ENCODE measurements at regions not wholly inside any gene's neighbourhood (a gene's known extent, or its start where the extent isn't known, plus 50 kb on each side); places are given as distances from the start of the nearest gene placed in this dataset.

DNA sequence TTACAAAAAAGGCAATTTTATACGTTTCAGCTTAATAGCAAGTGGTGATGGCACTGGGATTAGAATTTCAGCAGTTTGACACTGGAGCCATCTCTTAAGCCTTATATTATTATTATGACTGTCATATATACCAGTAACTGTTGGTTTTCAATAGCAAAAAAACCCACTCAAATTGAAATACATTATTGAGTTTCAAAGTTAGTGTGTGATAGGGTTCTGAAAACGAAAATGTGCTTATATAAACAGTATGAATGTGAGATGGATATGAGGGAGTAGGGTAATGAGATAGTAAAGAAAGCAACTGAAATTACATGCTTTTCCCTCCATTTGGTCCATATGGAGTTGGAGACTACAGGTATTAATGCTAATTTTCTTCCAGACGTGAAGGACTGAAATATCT is 68.6 kb upstream of the ACTBL2 start:
- no peak overlapping the region for H3K27ac ChIP-seq (ENCODE audit: low read depth, low read length)
- H3K36me3 ChIP-seq (ENCODE audit: control insufficient read depth in 5 of 5, insufficient read depth in 5 of 5, low read length in 5 of 5): no peaks in the 10 kb centered on the region

GRCh38 chr5:57550132-57550531 is 67.5 kb upstream of the ACTBL2 start:
- H3K4me1 ChIP-seq (ENCODE audit: control insufficient read depth in 5 of 5, insufficient read depth in 5 of 5, low read length in 5 of 5): no peaks in the 10 kb centered on the region
- no peaks in the 10 kb centered on the region for H3K36me3 ChIP-seq (ENCODE audit: control insufficient read depth in 5 of 5, insufficient read depth in 5 of 5, low read length in 5 of 5)
- no peak overlapping the region for H3K4me3 ChIP-seq (ENCODE audit: low read depth in 1 of 5, low read length in 5 of 5)
- peaks cover 0 to 5% (median 0%) of the 10 kb centered on the region in 5 donors for H3K9me3 ChIP-seq (ENCODE audit: control insufficient read depth in 5 of 5, low read length in 5 of 5)
- no peak overlapping the region for H3K9ac ChIP-seq (ENCODE audit: low read length in 5 of 5)
- no peaks in the 10 kb centered on the region for H3K27me3 ChIP-seq (ENCODE audit: control insufficient read depth in 5 of 5, insufficient read depth in 4 of 5, low read length in 5 of 5)
- no peak overlapping the region for H3K27ac ChIP-seq (ENCODE audit: low read depth, low read length)

More for the DNA sequence above, 68.6 kb upstream of the ACTBL2 start:
- Histone ChIP-seq H3K9ac (ENCODE audit: low read length in 5 of 5) (no peak overlapping the region), H3K4me3 (ENCODE audit: low read depth in 1 of 5, low read length in 5 of 5) (no peak overlapping the region), H3K9me3 (ENCODE audit: control insufficient read depth in 5 of 5, low read length in 5 of 5) (peaks cover 0 to 5% (median 0%) of the 10 kb centered on the region in 5 donors), H3K27me3 (ENCODE audit: control insufficient read depth in 5 of 5, insufficient read depth in 4 of 5, low read length in 5 of 5) (no peaks in the 10 kb centered on the region), H3K4me1 (ENCODE audit: control insufficient read depth in 5 of 5, insufficient read depth in 5 of 5, low read length in 5 of 5) (no peaks in the 10 kb centered on the region)

DNA sequence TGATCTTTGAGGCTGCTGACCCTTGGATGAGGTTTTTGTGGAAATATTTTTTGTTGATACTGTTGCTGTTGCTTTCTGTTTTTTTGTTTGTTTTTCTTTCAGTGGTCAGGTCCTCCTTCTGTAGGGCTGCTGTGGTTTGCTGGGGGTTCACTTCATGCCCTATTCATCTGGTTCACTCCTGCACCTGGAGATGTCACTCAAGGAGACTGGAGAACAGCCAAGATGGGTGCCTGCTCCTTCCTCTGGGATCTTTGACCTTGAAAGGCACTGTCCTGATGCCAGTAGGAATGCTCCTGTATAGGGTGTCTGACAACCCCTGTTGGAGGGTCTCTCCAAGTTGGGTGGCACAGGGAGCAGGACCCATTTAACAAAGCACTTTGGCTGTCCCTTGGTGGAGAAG is 67.0 kb upstream of the ACTBL2 start:
- Histone ChIP-seq H3K4me1 (ENCODE audit: control insufficient read depth in 5 of 5, insufficient read depth in 5 of 5, low read length in 5 of 5) (no peaks in the 10 kb centered on the region), H3K9me3 (ENCODE audit: control insufficient read depth in 5 of 5, low read length in 5 of 5) (no peaks in the 10 kb centered on the region), H3K27me3 (ENCODE audit: control insufficient read depth in 5 of 5, insufficient read depth in 4 of 5, low read length in 5 of 5) (no peaks in the 10 kb centered on the region), H3K9ac (ENCODE audit: low read length in 5 of 5) (no peak overlapping the region), H3K27ac (ENCODE audit: low read depth, low read length) (no peak overlapping the region), H3K4me3 (ENCODE audit: low read depth in 1 of 5, low read length in 5 of 5) (no peak overlapping the region), H3K36me3 (ENCODE audit: control insufficient read depth in 5 of 5, insufficient read depth in 5 of 5, low read length in 5 of 5) (no peaks in the 10 kb centered on the region)

GRCh38 chr5:57540823-57541222 is 58.2 kb upstream of the ACTBL2 start:
- Histone ChIP-seq H3K36me3 (ENCODE audit: control insufficient read depth in 5 of 5, insufficient read depth in 5 of 5, low read length in 5 of 5) (no peaks in the 10 kb centered on the region), H3K4me1 (ENCODE audit: control insufficient read depth in 5 of 5, insufficient read depth in 5 of 5, low read length in 5 of 5) (peaks cover 0 to 2% (median 0%) of the 10 kb centered on the region in 5 donors), H3K27ac (ENCODE audit: low read depth, low read length) (no peak overlapping the region), H3K9ac (ENCODE audit: low read length in 5 of 5) (no peak overlapping the region), H3K4me3 (ENCODE audit: low read depth in 1 of 5, low read length in 5 of 5) (no peak overlapping the region), H3K27me3 (ENCODE audit: control insufficient read depth in 5 of 5, insufficient read depth in 4 of 5, low read length in 5 of 5) (no peaks in the 10 kb centered on the region), H3K9me3 (ENCODE audit: control insufficient read depth in 5 of 5, low read length in 5 of 5) (no peaks in the 10 kb centered on the region)

DNA sequence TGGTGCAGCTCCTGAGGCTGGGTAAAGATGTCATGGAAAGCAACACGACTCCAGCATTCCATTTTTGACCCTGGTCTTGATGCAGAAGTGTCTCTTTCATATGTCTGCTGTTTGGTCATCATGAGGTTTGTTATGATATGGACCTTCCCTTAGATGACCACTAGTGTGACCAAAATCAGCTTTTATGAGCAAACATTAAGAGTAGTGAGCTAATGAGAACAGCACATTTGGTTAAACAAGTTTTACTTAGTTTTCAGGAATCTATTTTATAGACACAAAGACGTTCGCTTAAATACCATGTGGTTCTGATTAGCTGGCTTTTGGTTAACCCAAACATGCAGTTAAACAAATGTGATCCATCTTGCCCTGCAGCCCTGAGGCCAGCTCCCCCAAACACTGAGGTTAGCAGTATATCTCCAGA is 56.7 kb upstream of the ACTBL2 start:
- H3K9ac ChIP-seq (ENCODE audit: low read length in 5 of 5): no peak overlapping the region

DNA sequence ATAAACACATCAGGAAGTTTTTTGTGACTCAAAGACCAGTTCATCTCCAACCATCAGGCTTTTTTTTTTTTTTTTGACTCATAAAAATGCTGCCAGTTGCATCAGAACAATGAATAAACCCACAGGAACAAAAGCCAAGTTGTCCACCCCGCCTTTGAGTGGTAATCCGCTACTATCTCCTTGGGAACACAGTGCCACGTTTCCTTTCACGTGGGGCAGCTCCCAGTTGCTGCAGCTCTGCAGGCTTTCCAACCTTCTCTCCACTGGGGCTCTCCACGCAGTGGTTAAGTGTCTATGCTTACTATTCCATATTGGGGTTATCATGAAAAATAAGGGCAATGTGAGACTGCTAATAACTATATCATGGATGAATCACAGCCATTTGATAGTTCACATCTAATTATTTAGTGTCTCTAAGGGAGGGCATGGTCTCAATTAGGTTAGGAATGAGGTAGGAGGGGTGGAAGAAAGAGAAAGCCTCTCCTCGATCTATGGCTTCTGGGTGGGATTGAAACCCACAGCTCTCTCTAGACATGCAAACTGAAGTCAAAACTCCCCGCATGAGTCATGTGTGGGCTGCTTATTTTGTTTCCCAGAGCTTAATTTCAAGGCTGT is 55.8 kb upstream of the ACTBL2 start:
- no peak overlapping the region for H3K9ac ChIP-seq (ENCODE audit: low read length in 5 of 5)
- H3K36me3 ChIP-seq (ENCODE audit: control insufficient read depth in 5 of 5, insufficient read depth in 5 of 5, low read length in 5 of 5): no peaks in the 10 kb centered on the region
- H3K27me3 ChIP-seq (ENCODE audit: control insufficient read depth in 5 of 5, insufficient read depth in 4 of 5, low read length in 5 of 5): no peaks in the 10 kb centered on the region
- H3K4me1 ChIP-seq (ENCODE audit: control insufficient read depth in 5 of 5, insufficient read depth in 5 of 5, low read length in 5 of 5): peaks cover 0 to 2% (median 0%) of the 10 kb centered on the region in 5 donors
- H3K9me3 ChIP-seq (ENCODE audit: control insufficient read depth in 5 of 5, low read length in 5 of 5): no peaks in the 10 kb centered on the region
- no peak overlapping the region for H3K27ac ChIP-seq (ENCODE audit: low read depth, low read length)
- no peak overlapping the region for H3K4me3 ChIP-seq (ENCODE audit: low read depth in 1 of 5, low read length in 5 of 5)

More for the DNA sequence above, 56.7 kb upstream of the ACTBL2 start:
- H3K27ac ChIP-seq (ENCODE audit: low read depth, low read length): no peak overlapping the region
- no peaks in the 10 kb centered on the region for H3K9me3 ChIP-seq (ENCODE audit: control insufficient read depth in 5 of 5, low read length in 5 of 5)
- peaks cover 0 to 2% (median 0%) of the 10 kb centered on the region in 5 donors for H3K4me1 ChIP-seq (ENCODE audit: control insufficient read depth in 5 of 5, insufficient read depth in 5 of 5, low read length in 5 of 5)
- H3K36me3 ChIP-seq (ENCODE audit: control insufficient read depth in 5 of 5, insufficient read depth in 5 of 5, low read length in 5 of 5): no peaks in the 10 kb centered on the region
- no peaks in the 10 kb centered on the region for H3K27me3 ChIP-seq (ENCODE audit: control insufficient read depth in 5 of 5, insufficient read depth in 4 of 5, low read length in 5 of 5)
- H3K4me3 ChIP-seq (ENCODE audit: low read depth in 1 of 5, low read length in 5 of 5): no peak overlapping the region

DNA sequence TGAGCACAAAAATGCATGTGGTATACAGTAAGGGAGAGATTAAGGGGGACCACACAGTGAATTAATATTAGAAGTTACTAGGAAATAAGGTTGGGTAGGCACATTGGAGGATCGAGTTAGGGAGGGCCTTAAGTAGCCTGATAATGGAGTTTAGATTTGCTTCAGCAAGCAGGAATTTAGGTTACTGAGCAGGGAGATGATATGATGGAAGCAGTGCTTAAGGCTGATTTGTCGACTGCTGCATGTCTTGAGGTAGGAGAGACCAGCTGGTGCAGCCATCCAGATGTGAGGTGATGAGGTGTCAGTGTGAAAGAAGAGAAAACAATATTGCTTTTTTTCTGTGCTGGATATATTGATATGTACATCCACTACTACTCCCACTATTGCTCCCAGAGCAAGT is 55.2 kb upstream of the ACTBL2 start:
- Histone ChIP-seq H3K27me3 (ENCODE audit: control insufficient read depth in 5 of 5, insufficient read depth in 4 of 5, low read length in 5 of 5) (no peaks in the 10 kb centered on the region), H3K27ac (ENCODE audit: low read depth, low read length) (no peak overlapping the region), H3K4me3 (ENCODE audit: low read depth in 1 of 5, low read length in 5 of 5) (no peak overlapping the region), H3K36me3 (ENCODE audit: control insufficient read depth in 5 of 5, insufficient read depth in 5 of 5, low read length in 5 of 5) (no peaks in the 10 kb centered on the region), H3K9me3 (ENCODE audit: control insufficient read depth in 5 of 5, low read length in 5 of 5) (no peaks in the 10 kb centered on the region), H3K9ac (ENCODE audit: low read length in 5 of 5) (no peak overlapping the region), H3K4me1 (ENCODE audit: control insufficient read depth in 5 of 5, insufficient read depth in 5 of 5, low read length in 5 of 5) (peaks cover 0 to 2% (median 0%) of the 10 kb centered on the region in 5 donors)

- Histone ChIP-seq H3K9ac (ENCODE audit: low read length in 5 of 5) (no peak overlapping the region), H3K4me1 (ENCODE audit: control insufficient read depth in 5 of 5, insufficient read depth in 5 of 5, low read length in 5 of 5) (peaks cover 0 to 7% (median 5%) of the 10 kb centered on the region in 5 donors), H3K36me3 (ENCODE audit: control insufficient read depth in 5 of 5, insufficient read depth in 5 of 5, low read length in 5 of 5) (no peaks in the 10 kb centered on the region), H3K27me3 (ENCODE audit: control insufficient read depth in 5 of 5, insufficient read depth in 4 of 5, low read length in 5 of 5) (no peaks in the 10 kb centered on the region), H3K27ac (ENCODE audit: low read depth, low read length) (no peak overlapping the region), H3K4me3 (ENCODE audit: low read depth in 1 of 5, low read length in 5 of 5) (no peak overlapping the region), H3K9me3 (ENCODE audit: control insufficient read depth in 5 of 5, low read length in 5 of 5) (no peaks in the 10 kb centered on the region)
These were observed 50.2 kb upstream of the ACTBL2 start for GRCh38 chr5:57532513-57533497.
